Endodermal cell (in vitro differentiated cells): ENCODE measurements at regions not wholly inside any gene's neighbourhood (a gene's known extent, or its start where the extent isn't known, plus 50 kb on each side); places are given as distances from the start of the nearest gene placed in this dataset.

Experiments
- DNase-seq: peaks from one replicate; pipeline ENCODE4 v3.0.0-alpha.2; 2017
- H3K27ac ChIP-seq: 2 replicates; pipeline ENCODE4 v1.5.1; 2013; ENCODE audit warnings: mild to moderate bottlenecking, low read depth, low read length, moderate library complexity
- H3K27me3 ChIP-seq: 2 replicates; pipeline ENCODE4 v1.6.1; 2013; ENCODE audit warnings: mild to moderate bottlenecking, low read length, moderate library complexity; ENCODE audit not compliant: insufficient read depth, control insufficient read depth, poor library complexity, severe bottlenecking
- H3K36me3 ChIP-seq: 2 replicates; pipeline ENCODE4 v1.7.0; 2013; ENCODE audit warnings: mild to moderate bottlenecking, low read length, moderate library complexity; ENCODE audit not compliant: control insufficient read depth, insufficient read depth
- H3K4me1 ChIP-seq: one replicate; pipeline ENCODE4 v1.7.0; 2013; ENCODE audit warnings: low read length; ENCODE audit not compliant: control insufficient read depth, insufficient read depth
- H3K4me3 ChIP-seq: 2 replicates; pipeline ENCODE4 v1.5.1; 2013; ENCODE audit warnings: mild to moderate bottlenecking, low read length, moderate library complexity
- H3K9ac ChIP-seq: 2 replicates; pipeline ENCODE4 v1.6.1; 2013; ENCODE audit warnings: mild to moderate bottlenecking, low read length, moderate library complexity; ENCODE audit not compliant: poor library complexity, severe bottlenecking; ENCODE audit errors: extremely low read depth
- H3K9me3 ChIP-seq: 2 replicates; pipeline ENCODE4 v1.6.1; 2013; ENCODE audit warnings: mild to moderate bottlenecking, low read length, moderate library complexity; ENCODE audit not compliant: control insufficient read depth
- H3K27ac Mint-ChIP-seq: 2 replicates; pipeline ENCODE4 v1.8.0; 2020; ENCODE audit warnings: mixed read lengths
- H3K27me3 Mint-ChIP-seq: 2 replicates; pipeline ENCODE4 v1.8.0; 2021; ENCODE audit warnings: mild to moderate bottlenecking, mixed read lengths; ENCODE audit not compliant: insufficient read depth
- H3K36me3 Mint-ChIP-seq: 2 replicates; pipeline ENCODE4 v1.8.0; 2020; ENCODE audit warnings: low read depth, mixed read lengths
- H3K4me1 Mint-ChIP-seq: 2 replicates; pipeline ENCODE4 v1.8.0; 2020; ENCODE audit warnings: mixed read lengths
- H3K4me3 Mint-ChIP-seq: 2 replicates; pipeline ENCODE4 v1.8.0; 2020; ENCODE audit warnings: mild to moderate bottlenecking, moderate library complexity, mixed read lengths
- H3K9me3 Mint-ChIP-seq: 2 replicates; pipeline ENCODE4 v1.8.0; 2020; ENCODE audit warnings: mild to moderate bottlenecking, mixed read lengths
- WGBS, 2 experiments: methylation state at CpG; one replicate each; pipeline versions ENCODE4 v1.1.5 to v1.1.7; 2013; ENCODE audit warnings: missing lambda C conversion rate in 2 of 2, mixed read lengths in 1 of 2; ENCODE audit not compliant: insufficient coverage in 1 of 2, insufficient read length in 1 of 2; 5-methylcytosine and 5-hydroxymethylcytosine counted together
- TF ChIP-seq, protein P1 (sequence below): fragments of 200-600 bp; sonication (generic); conservative IDR thresholded peaks from 2 replicates; pipeline ENCODE4 v1.5.0; 2021; ENCODE audit warnings: antibody characterized with exemption, mild to moderate bottlenecking

DNA sequence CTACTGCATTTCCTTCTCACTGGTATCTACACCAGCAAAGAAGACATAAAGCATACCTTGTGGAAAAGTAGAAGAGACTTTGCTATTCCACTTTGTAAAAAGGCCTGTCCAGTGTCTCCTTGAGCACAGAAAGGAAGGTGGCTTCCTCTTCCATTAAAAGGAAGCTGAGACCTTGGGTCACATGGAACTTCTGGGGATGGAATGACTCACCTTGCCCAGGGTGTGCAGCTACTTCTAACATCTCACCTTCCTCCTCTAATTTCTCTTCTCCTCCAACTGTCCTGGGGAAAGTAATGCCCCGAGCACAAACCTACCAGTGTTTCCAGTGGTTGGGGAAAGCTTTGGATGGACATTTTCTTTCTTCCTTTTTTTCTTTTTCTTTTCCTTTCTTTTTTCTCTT, 848.8 kb upstream of the MAP3K7 start:
- H3K27me3 ChIP-seq = no peaks in the 10 kb centered on the region
- no peak overlapping the region for H3K9ac ChIP-seq
- no peaks in the 10 kb centered on the region for H3K36me3 Mint-ChIP-seq
- H3K4me3 ChIP-seq = no peak overlapping the region
- peaks cover 7% of the 10 kb centered on the region for H3K4me1 Mint-ChIP-seq
- no peaks in the 10 kb centered on the region for H3K9me3 Mint-ChIP-seq
- no peak for DNase-seq
- WGBS, 2 experiments = 100% methylated on average over 1 of the region's 1 CpG
- H3K4me3 Mint-ChIP-seq = no peak overlapping the region
- no peaks in the 10 kb centered on the region for H3K27me3 Mint-ChIP-seq
- TF ChIP-seq, protein P1, sequence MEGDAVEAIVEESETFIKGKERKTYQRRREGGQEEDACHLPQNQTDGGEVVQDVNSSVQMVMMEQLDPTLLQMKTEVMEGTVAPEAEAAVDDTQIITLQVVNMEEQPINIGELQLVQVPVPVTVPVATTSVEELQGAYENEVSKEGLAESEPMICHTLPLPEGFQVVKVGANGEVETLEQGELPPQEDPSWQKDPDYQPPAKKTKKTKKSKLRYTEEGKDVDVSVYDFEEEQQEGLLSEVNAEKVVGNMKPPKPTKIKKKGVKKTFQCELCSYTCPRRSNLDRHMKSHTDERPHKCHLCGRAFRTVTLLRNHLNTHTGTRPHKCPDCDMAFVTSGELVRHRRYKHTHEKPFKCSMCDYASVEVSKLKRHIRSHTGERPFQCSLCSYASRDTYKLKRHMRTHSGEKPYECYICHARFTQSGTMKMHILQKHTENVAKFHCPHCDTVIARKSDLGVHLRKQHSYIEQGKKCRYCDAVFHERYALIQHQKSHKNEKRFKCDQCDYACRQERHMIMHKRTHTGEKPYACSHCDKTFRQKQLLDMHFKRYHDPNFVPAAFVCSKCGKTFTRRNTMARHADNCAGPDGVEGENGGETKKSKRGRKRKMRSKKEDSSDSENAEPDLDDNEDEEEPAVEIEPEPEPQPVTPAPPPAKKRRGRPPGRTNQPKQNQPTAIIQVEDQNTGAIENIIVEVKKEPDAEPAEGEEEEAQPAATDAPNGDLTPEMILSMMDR = no peak
- H3K27ac Mint-ChIP-seq = no peak overlapping the region
- H3K9me3 ChIP-seq = no peaks in the 10 kb centered on the region
- no peaks in the 10 kb centered on the region for H3K4me1 ChIP-seq
- H3K27ac ChIP-seq = no peak overlapping the region
- H3K36me3 ChIP-seq = no peaks in the 10 kb centered on the region

DNA sequence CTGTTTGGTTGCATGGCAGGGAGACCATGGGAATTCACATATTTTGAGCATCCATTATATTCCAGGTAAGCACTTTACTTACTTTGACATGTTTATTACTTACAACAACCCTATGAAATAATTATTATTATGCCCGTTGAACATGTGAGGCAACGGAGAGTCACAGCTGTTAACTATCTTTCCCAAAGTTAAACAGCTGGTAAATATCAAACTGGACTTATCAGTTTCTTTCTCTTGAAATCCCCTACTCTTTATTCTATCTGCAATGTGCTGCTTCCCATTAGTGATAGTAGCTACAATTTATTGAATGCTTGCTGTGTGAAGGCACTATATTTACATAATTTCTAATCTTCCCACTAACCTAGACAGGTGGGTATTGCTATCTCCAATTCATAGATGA, 847.7 kb upstream of the MAP3K7 start:
- H3K4me1 ChIP-seq = no peaks in the 10 kb centered on the region
- WGBS, 2 experiments = 90% methylated on average over 2 of the region's 2 CpGs; no CpG with 5 or more reads in 1 of the 2 experiments
- H3K4me3 ChIP-seq = no peak overlapping the region
- TF ChIP-seq, protein P1 = no peak
- H3K36me3 ChIP-seq = no peaks in the 10 kb centered on the region
- no peak overlapping the region for H3K4me3 Mint-ChIP-seq
- no peaks in the 10 kb centered on the region for H3K9me3 ChIP-seq
- no peaks in the 10 kb centered on the region for H3K27me3 Mint-ChIP-seq
- H3K9me3 Mint-ChIP-seq = no peaks in the 10 kb centered on the region
- H3K27ac Mint-ChIP-seq = no peak overlapping the region
- H3K27me3 ChIP-seq = no peaks in the 10 kb centered on the region
- H3K27ac ChIP-seq = no peak overlapping the region
- H3K9ac ChIP-seq = no peak overlapping the region
- peaks cover 7% of the 10 kb centered on the region for H3K4me1 Mint-ChIP-seq
- no peaks in the 10 kb centered on the region for H3K36me3 Mint-ChIP-seq
- no peak for DNase-seq

DNA sequence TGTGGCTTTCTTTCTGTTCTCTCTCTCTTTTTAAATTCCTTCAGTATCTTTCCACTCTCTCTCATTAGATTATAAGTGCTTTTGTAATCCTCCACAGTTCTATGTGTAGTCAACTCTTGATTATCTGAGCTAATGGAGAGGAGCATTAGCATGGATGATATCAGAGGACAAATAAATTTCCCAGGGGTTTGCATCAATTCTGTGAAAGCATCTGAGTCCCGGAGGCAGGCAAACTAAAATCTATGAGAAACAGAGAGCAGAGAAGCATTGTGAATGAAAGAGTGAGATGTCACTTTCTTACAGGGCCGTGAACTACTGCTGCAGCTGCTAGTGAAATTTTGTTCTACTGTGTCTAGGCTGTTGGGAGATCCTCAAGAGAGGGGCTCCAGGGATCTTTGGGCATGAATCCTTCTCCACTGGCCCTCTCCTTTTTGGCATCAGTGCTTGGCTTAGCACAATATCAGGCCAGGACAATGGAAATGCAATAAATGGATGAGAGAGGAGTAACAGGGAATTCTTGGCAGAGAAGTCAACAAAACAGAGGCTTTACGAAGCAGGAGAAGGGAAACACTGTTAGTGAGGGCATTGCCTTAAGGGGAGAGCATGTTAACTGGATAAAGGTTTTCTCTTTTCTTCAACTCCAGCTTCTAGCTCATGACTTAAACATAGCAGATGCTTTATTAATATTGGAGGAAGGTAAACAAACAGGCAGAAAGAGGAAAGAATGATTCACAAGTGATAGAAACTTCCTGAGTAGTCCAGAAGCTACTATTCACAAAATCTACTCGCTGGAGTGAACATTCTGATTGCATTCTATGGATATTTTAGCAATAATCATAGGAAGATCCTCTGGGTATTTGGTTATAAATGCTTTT, 847.0 kb upstream of the MAP3K7 start:
- H3K36me3 Mint-ChIP-seq = no peaks in the 10 kb centered on the region
- Histone ChIP-seq H3K27me3 (no peaks in the 10 kb centered on the region), H3K27ac (no peak overlapping the region), H3K36me3 (no peaks in the 10 kb centered on the region), H3K9ac (no peak overlapping the region), H3K4me1 (no peaks in the 10 kb centered on the region), H3K9me3 (no peaks in the 10 kb centered on the region), H3K4me3 (no peak overlapping the region)
- H3K4me1 Mint-ChIP-seq = peaks cover 14% of the 10 kb centered on the region
- no peak overlapping the region for H3K4me3 Mint-ChIP-seq
- WGBS, 2 experiments = 91 to 94% methylated on average over 3 to 4 of the region's 4 CpGs
- H3K9me3 Mint-ChIP-seq = no peaks in the 10 kb centered on the region
- H3K27ac Mint-ChIP-seq = no peak overlapping the region
- TF ChIP-seq, protein P1 = no peak
- no peak for DNase-seq
- H3K27me3 Mint-ChIP-seq = no peaks in the 10 kb centered on the region
